Activated gamma-delta T cell treated with anti-CD3 and anti-CD28 coated beads, Interleukin-2, amount 50 U/mL, for 16 hours (primary cell): ENCODE measurements at regions not wholly inside any gene's neighbourhood (a gene's known extent, or its start where the extent isn't known, plus 50 kb on each side); places are given as distances from the start of the nearest gene placed in this dataset.
"Not testable (repeated sequence)": the region's sequence is repeated elsewhere in the genome, so short reads cannot be mapped to it uniquely, and the experiment has no call there.

ENCODE experiments used
- DNase-seq: peaks from one replicate; pipeline ENCODE4 v3.0.0-alpha.2; 2020; ENCODE audit warnings: low read depth

DNA sequence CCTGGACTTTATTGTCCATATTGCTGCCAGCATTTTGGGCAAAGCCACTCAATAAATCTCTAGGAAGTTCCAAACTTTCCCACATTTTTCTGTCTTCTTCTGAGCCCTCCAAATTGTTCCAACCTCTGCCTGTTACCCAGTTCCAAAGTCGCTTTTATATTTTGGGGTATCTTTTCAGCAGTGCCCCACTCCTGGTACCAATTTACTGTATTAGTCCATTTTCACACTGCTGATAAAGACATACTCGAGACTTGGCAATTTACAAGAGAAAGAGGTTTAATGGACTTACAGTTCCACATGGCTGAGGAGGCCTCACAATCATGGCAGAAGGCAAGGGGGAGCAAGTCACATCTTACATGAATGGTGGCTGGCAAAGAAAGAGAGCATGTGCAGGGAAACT lies 53.4 kb downstream of the AHSP start:
- not testable (repeated sequence) for DNase-seq

DNA sequence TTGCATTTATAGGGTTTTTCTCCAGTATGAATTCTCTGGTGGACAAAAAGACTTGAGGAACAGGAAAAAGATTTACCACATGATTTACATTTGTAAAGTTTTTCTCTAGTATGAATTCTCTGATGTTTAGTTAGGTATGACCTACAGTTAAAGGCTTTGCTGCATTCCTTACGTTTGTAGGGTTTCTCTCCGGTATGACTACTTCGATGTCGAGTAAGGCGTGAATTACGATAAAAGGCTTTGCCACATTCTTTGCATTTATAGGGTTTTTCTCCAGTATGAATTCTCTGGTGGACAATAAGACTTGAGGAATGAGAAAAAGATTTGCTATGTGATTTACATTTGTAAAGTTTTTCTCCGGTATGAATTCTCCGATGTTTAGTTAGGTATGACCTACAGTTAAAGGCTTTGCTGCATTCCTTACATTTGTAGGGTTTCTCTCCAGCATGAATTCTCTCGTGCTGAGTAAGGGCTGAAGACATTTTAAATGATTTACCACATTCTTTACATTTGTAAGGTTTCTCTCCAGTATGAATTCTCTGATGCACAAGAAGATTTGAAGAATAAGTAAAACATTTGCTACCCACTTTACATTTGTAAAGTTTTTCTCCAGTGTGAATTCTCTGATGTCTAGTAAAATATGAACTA lies 74.2 kb downstream of the AHSP start:
- not testable (repeated sequence) for DNase-seq

DNA sequence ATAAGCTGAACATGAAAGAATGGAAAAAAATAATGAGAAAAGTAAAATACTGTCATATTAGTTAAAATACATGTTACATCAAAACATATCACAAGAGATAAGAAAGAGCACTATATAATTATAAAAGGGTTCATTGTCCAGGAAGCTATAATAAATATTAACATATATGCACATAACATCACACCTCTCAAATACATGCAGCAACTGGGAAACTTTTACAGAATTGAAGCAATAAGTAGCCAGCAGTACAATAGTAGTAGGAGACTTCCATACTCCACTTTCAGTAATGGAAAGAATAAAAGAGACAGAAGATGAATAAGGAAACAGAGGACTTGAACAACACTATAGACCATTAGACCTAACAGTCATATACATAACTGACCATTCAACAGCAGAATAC lies 90.4 kb downstream of the AHSP start:
- DNase-seq, result no peak

DNA sequence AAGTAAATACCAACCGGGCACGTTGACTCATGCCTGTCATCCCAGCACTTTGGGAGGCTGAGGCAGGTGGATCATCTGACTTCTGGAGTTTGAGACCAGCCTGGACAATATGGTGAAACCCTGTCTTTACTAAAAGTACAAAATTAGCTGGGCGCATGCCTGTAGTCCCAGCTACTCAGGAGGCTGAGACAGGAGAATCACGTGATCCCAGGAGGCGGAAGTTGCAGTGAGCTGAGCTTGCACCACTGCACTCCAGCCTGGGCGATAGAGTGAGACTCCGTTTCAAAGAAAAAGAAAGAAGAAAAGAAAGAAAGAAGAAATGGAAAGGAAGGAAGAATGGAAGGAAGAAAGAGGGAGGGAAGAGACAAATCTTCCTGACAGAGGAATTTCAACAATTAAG lies 108.7 kb downstream of the AHSP start:
- DNase-seq, result no peak

DNA sequence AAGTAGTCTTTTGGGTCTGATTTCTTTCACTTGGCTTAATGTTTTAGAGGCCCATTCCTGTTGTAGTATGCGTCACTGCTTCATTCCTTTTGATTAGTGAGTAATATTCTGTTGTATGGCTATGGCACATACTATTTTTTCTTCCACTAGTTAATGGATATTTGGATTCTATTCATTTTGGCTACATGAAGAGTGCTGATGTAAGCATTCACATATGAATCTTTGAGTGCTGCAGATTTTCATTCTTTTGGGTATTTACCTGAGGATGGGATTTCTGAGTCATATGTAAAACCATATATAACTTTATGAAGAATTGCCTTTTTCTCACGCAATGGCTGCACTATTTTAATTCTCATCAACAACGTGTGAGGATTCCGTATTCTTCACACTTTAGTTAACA lies 113.6 kb downstream of the AHSP start:
- DNase-seq, result no peak

DNA sequence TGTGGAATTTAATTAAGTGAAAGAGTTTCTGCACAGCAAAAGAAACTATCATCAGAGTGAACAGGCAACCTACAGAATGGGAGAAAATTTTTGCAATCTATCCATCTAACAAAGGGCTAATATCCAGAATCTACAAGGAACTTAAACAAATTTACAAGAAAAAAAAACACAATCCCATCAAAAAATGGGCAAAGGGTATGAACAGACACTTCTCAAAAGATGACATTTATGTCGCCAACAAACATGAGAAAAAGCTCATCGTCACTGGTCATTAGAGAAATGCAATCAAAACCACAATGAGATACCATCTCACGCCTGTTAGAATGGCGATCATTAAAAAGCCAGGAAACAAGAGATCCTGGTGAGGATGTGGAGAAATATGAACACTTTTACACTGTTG lies 128.0 kb downstream of the AHSP start:
- DNase-seq, result not testable (repeated sequence)

DNA sequence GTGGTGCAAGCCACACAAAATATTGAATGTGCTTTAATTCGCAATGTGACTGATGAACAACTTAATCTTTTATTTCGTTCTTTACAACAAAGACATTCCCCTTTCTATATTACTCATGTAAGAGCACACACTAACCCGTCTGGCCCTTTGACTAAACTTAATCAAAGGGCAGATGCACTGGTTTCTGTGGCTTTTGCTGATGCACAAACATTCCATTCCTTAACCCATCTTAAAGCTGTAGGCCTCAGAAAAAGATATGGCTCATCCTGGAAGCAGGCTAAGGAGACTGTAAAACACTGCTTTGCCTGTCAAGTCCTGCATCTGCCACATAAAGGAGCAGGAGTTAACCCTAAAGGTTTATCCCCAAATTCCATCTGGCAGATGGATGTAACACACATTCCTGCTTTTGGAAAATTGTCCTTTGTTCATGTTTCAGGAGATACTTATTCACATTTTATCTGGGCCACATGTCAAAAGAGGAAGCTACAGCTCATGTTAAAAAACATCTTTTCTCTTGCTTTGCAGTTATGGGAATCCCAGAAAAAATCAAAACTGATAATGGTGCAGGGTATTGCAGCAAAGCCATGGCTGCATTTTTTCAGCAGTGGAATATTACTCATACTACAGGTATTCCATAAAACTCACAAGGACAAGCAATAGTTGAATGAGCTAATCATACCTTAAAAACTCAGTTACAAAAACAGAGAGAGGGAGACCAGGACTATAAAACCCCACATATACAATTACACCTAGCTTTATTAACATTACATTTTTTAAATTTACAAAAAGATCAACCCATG lies 137.2 kb downstream of the AHSP start:
- DNase-seq, result no peak

DNA sequence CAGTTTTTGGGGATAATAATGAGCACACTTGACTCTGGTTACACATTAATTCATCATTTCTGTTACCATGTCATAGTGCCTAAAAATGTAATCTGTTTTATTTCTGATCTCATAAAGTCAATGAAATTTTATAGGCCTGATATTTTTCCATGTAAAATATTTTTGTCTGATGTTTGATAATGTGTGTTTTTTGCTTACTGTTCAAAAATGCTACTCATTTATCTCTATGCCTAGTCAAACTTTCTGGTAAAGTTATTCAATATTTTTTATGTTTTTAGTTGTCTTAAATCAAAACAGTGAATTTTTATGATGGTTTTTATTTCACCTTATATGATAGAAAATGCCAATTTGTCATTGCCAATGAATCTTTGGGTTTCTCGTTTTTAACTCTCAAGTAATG lies 147.0 kb downstream of the AHSP start:
- DNase-seq, result no peak

DNA sequence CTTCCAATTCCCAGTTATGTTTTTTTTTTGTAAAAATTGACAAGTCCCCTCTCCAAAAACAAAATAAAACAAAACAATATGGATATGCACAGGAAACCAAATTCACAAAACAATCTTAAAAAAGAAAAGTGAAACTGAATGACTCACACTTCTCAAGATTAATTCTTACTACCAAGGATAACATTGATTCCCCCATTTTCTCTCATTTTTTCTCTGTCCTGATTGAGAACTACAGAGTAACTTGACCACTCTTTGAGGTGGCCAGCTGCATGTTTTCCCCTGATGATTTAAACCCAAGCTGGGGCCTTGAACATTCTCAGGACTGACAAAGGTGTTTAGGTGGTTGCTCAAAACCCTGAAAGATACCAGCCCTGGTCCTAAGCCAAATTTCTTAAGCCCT lies 149.0 kb downstream of the AHSP start:
- no peak for DNase-seq

DNA sequence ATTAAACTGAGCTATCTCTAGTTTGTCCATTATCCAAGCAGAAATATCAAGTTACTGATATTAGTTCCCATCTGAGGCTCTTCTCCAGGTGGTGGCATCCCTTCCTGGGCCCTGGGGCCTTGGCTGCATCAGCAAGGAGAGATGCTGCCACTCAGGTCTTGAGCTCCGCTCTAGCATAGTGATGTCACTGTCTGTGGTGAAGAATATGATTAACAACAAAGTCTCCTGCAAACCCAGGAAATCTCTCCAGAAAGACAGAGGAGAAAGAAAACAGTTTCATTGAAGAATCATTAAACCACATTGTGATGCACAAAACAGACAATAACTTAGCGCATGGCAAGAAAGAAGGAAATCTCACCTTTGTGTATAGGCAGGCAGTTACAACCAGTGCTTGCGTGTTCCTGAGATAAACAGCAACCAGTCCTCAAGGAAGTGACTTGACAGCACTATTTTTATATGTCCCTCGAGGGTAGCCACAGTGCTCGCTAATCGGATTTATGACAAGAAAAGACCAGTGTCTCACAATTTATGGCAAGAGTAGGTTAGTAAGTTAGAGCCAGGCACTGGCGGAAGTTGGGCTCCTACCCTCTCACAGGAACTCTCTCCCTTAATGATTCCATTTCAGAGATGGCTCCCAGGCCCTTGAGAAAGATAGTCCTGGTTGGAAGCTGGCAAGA lies 151.1 kb downstream of the AHSP start:
- no peak for DNase-seq

DNA sequence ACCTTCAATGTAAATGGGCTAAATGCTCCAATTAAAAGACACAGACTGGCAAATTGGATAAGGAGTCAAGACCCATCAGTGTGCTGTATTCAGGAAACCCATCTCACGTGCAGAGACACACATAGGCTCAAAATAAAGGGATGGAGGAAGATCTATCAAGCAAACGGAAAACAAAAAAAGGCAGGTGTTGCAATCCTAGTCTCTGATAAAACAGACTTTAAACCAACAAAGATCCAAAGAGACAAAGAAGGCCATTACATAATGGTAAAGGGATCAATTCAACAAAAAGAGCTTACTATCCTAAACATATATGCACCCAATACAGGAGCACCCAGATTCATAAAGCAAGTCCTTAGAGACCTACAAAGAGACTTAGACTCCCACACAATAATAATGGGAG lies 161.6 kb downstream of the AHSP start:
- not testable (repeated sequence) for DNase-seq

DNA sequence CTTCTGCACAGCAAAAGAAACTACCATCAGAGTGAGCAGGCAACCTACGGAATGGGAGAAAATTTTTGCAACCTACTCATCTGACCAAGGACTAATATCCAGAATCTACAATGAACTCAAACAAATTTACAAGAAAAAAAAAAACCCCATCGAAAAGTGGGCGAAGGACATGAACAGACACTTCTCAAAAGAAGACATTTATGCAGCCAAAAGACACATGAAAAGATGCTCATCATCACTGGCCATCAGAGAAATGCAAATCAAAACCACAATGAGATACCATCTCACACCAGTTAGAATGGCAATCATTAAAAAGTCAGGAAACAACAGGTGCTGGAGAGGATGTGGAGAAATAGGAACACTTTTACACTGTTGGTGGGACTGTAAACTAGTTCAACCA lies 164.6 kb downstream of the AHSP start:
- DNase-seq, result not testable (repeated sequence)

DNA sequence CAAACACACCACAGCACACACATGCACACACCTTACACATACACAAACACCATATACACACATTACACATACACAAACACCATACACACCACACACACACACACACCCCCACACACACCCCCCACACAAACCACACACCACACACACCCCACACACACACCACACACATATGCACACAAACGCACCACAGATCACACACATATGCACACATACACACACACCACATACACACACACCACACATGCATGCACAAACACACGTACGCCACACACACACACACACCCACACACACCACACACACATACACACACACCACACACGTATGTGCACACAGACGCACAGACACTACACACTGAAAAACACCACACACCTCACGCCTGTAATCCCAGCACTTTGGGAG lies 166.0 kb downstream of the AHSP start:
- no peak for DNase-seq

DNA sequence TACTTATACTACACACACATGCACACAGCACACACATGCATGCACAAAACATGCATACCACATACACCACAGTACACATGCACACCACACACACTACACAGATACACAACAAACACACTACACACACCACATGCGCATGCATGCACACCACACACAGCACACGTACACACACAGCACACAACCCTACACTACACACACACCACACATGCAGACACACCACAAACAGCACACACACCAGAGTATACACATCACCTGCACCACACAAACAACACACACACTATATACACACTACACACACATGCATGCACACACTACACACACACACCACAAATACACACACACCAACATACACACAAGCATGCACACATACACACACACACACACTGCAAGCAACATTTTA lies 166.8 kb downstream of the AHSP start:
- no peak for DNase-seq

DNA sequence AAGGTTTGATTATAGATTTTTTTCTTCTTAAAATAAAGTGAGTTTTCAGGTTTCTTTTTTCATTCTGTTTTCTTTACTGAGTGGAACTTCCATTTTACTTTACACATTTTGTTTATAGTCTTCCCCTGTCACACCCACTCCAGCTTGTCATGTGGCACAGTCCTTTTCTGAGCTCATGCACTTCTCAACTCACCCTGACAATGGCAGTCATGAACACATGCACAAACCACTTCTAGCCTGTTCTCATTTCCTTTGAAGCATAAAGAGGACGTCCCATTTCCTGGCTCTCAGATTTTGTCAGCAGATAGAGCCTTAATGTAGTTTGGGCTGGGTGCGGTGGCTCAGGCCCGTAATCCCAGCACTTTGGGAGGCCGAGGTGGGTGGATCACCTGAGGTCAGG lies 168.0 kb downstream of the AHSP start:
- DNase-seq, result no peak

DNA sequence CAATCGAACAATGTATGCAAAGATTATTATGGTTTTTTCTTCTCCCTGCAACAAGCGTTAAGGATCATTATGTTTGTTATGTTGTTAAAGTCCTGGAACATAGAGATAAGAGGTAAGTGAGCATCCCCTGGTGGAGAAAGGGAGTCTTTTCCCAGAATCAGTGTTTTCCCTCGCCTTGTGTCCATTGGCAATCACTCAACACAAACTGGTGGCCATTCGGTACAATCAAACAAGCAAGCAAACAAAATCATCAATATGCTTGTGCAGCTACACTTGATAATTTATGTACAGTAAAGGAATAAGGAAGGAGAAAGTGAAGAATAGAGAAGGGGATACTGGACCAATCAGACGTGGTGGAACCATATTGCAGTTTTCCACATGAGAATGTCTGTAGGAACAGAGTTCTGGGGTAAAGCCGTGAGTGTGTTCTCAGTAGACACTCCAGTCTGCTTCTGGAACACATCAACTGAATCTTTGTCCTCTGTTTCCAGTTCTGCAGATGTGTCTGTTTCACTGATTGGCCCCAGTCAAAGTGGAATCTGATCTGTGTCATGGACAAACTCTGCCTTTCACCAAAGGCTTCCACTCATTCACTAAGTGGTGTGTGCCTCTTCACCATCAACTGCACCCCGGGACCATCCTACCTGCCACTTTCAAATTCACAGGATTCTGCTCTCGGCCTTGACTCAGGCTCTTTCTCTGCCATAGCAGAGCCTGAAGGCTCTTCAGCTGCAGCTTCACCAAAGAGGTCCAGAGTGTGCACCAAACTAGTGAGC lies 169.5 kb downstream of the AHSP start:
- no peak for DNase-seq

DNA sequence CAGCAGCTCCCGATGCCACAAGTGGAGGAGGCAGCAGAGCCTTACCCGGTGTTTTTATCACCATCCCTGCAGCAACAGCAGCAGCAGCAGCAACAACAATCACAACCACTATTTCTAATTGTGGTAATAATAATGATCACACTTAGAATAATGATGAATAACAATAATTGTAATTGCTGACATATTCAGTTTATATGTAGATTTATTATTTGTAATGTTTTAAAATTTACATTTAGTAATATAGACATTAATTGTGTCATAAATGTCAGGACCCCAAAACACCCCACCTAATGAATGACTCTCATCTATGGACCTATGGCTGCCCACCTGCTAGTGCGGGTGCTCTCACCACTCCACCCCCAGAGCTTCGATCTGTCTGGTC lies 170.0 kb downstream of the AHSP start:
- DNase-seq, result no peak

DNA sequence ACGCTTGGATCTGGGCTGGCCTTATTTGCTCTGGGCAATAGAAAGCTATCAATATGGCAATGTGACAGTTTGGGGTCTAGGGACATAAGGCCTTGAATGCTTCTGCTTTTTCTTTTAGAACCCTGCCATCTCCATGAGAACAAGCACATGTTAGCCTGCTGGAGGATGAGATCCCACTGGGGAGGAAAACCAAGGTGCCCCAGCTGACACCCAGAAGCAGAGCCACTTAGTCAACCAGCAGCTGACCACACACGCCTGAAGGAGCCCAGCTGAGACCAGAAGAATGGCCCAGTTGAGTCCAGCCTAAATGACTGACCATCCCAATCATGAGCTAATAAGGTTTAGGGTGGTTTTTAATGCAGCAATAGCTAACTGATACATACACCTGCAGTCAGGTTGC lies 171.2 kb downstream of the AHSP start:
- DNase-seq, result no peak

DNA sequence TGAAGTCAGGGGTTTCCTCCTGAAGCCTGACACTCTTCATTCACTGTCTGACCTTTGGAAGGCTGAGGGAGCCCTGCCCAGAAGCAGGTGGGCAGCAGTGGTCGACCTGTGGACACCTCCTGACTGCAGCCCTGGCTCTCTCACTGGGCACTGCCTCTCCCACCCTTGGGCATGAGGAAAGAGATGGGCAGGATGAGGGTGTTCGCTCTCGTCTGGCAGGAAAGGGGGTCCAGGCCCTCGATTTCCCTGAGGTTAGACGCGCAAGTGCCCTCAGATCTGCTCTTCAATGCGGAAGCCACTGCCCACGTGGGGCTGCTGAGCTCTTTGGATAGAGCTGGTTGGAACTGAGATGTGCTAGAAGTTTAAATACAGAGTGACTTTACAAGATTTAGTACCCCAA lies 171.9 kb downstream of the AHSP start:
- no peak for DNase-seq

DNA sequence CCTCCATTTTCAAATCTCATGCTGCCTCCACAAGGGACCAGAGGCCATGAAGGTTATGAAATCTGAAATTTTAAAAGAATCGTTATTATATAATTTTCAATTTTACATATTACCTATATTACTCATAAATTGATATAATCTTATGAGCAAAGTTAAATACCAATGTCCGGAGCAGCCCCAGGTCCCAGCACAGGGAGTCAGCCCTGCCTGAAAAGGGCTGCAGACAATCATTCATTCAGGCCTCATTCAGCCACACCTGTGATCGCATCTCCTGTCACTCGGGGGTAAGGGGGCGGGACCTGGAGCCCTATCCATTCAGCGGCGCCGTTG lies 172.5 kb downstream of the AHSP start:
- DNase-seq, result no peak

DNA sequence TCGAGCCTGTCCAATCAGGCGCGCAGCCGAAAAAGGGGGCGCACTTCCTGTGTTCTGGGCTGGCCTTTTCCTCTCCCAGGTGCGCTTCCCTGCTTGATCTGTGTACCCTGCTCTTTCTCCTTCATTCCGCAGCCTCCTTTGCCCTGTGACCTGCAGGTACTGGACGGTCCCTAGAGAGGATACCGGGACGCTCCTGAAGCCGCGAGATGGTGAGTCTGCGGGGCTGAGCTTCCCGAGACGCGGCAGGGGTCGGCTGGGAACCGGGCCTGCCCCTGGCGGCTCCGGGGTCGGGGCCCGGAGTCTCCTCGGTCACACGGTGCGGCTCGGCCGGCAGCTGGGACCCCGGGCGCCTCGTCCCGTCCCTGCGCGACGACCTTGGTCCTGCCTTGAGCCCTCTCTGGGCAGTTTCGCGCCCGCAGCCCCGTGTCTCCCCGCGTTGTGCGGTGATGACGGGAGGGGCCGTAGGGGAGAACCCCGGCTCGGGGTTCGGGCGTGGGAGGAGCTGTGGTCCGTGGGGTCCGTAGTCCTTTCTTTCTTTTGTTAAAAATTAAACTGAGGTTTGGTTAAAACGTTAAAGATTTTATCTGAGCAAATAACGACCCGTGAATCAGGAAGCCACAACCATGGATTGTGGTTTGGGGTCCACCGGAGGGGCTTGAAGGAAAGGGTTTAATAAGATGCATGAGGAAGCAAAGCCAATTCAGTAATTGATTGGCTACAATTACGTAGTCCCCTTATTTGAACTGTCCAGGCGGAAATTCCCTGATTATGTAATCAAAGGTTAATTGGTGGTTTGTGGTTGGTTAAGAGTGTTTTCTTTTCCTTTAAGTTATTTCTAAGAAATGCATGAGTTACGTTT lies 172.8 kb upstream of the ZNF267 start:
- peak; percentile 85 for DNase-seq

DNA sequence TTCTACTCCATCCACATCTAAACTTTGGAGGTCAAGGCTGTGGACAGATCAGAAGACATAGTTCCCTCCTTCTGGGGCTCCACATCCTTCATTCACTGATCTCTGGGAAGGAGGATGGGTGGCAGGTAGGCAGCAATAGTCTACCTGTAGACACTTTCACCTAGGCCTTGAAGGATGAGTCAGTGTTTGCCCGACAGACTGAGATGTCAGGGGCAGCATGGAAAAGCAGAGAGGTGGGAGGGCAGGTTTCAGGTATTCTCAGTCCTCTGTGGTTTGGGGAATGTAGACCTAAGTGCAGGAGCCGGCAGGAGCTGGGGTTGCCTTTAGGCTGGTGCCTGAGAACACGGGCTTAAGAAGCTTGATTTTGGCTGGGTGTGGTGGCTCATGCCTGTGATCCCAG lies 171.9 kb upstream of the ZNF267 start:
- DNase-seq, result no peak
